ENCODE measurements at regions not wholly inside any gene's neighbourhood (a gene's known extent, or its start where the extent isn't known, plus 50 kb on each side); places are given as distances from the start of the nearest gene placed in this dataset.

DNA sequence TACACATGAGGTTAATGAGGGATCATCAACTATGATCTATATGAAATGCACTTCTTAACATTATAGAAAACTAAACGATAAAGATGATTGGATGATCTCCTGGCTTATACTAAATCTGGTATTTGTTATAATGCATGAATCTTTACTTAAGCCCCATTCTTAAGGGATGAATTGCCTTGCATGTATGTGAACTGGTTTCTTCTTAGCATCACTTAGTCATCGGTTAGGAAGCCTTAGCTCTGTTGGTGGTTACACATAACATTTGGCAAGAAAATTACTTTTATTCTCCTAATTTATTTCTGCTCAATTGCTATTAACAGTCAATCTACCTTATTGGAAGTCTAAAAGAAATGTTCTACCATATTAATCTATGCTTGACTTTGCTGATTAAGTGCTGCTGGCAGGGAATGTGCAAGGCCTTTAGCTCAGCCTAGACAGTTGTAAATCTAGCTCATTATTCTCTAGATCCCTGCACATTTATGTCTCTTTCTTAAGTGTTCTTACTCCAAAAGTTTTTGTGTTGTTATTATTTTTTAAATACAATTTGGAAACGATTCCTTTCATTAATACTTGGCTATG is 356.0 kb downstream of the ZPLD1 start:
- Histone ChIP-seq H3K79me2 (ENCODE audit: control insufficient read depth in 1 of 2, insufficient read depth in 2 of 2, low read length in 2 of 2) (no peaks in the 10 kb centered on the region), H2BK12ac (ENCODE audit: low read depth, low read length) (no peak overlapping the region), H4K20me1 (replicated peaks in 1 of 2; ENCODE audit: control insufficient read depth in 1 of 2, insufficient read depth in 2 of 2, low read length in 2 of 2) (no peaks in the 10 kb centered on the region), H3K23ac (ENCODE audit: insufficient read length) (no peak overlapping the region), H3K23me2 (ENCODE audit: low read depth, low read length) (no peaks in the 10 kb centered on the region), H2BK120ac (replicated peaks; ENCODE audit: low read depth, low read length) (no peak overlapping the region), H3K18ac (ENCODE audit: extremely low read depth, low read length) (no peak overlapping the region), H2AK5ac (ENCODE audit: low read depth, low read length) (no peak overlapping the region), H3K4me1 (replicated peaks in 1 of 4; ENCODE audit: control insufficient read depth in 3 of 4, insufficient read depth in 4 of 4, low read length in 3 of 4) (peaks cover 0 to 7% (median 1%) of the 10 kb centered on the region in 4 experiments; a peak in 2 of 7 replicates), H3K14ac (ENCODE audit: insufficient read length) (no peak overlapping the region), H2AFZ (ENCODE audit: low read length) (no peak overlapping the region), H3K36me3 (ENCODE audit: control insufficient read depth in 2 of 4, insufficient read depth in 4 of 4, low read length in 3 of 4) (no peaks in the 10 kb centered on the region), H3K56ac (replicated peaks; ENCODE audit: insufficient read length, low read depth, low read length) (no peak overlapping the region), H3K9me3 (ENCODE audit: insufficient read depth in 2 of 2, low read depth in 1 of 2, low read length in 1 of 2) (no peaks in the 10 kb centered on the region), H3K4me2 (ENCODE audit: insufficient read depth in 1 of 2, low read depth in 2 of 2, low read length in 2 of 2) (no peak overlapping the region), H3K27me3 (replicated peaks in 1 of 4; ENCODE audit: control insufficient read depth in 3 of 4, extremely low read depth in 1 of 4, insufficient read depth in 3 of 4, low read length in 3 of 4) (no peaks in the 10 kb centered on the region), H3K79me1 (ENCODE audit: low read depth, low read length) (no peaks in the 10 kb centered on the region), H3K9ac (replicated peaks in 1 of 4; ENCODE audit: extremely low read depth in 1 of 4, low read depth in 3 of 4, low read length in 3 of 4) (no peak overlapping the region), H3K4me3 (ENCODE audit: extremely low read depth in 1 of 4, insufficient read depth in 2 of 4, low read depth in 3 of 4, low read length in 4 of 4) (no peak overlapping the region), H2BK15ac (ENCODE audit: low read length) (no peak overlapping the region), H4K5ac (ENCODE audit: insufficient read length, low read depth, low read length) (no peak overlapping the region), H2BK20ac (ENCODE audit: low read length) (no peak overlapping the region), H4K8ac (ENCODE audit: extremely low read depth, insufficient read depth, low read length) (no peak overlapping the region), H3K4ac (replicated peaks; ENCODE audit: insufficient read length, low read depth, low read length) (no peak overlapping the region), H2BK5ac (ENCODE audit: low read depth, low read length) (no peak overlapping the region), H3K27ac (ENCODE audit: low read depth, low read length) (no peak overlapping the region), H4K91ac (replicated peaks; ENCODE audit: insufficient read length, low read length) (no peak overlapping the region)
- CTCF ChIA-PET (ENCODE audit: partially characterized antibody) = interaction anchor here (1.9 kb wide), 1 partner anchor 17 kb away, joined by 4 read pairs; no protein-coding TSS in a partner anchor
- no peak for TF ChIP-seq GABPA (IDR thresholded peaks at IDR 0.05; ENCODE audit: borderline replicate concordance, insufficient read depth, low read length)
- TF ChIP-seq GTF2F1 (IDR thresholded peaks at IDR 0.05; ENCODE audit: borderline replicate concordance, low read depth, low read length) = no peak
- no peak for TF ChIP-seq NANOG (IDR thresholded peaks at IDR 0.05; ENCODE audit: insufficient read depth, low read depth, low read length, poor library complexity, severe bottlenecking)
- TF ChIP-seq E2F6 (IDR thresholded peaks at IDR 0.05) = no peak
- TF ChIP-seq TAF1 (IDR thresholded peaks at IDR 0.05; ENCODE audit: low read depth, low read length) = no peak
- FAIRE-seq (no peak), DNase-seq (ENCODE audit: low read depth in 1 of 2, low spot score in 2 of 2) (no peak)
- WGBS, 2 experiments (ENCODE audit: extremely low coverage in 1 of 2, insufficient coverage in 1 of 2, insufficient read length in 1 of 2, insufficient replicate concordance in 2 of 2, low coverage in 1 of 2, low lambda C conversion rate in 2 of 2, missing lambda C conversion rate in 1 of 2) = 93% methylated on average over 3 of the region's 3 CpGs; no CpG with 5 or more reads in 1 of the 2 experiments
- POLR2A ChIA-PET (ENCODE audit: partially characterized antibody) = no interaction called here
